NCI-H1694 treated with DMSO at 0.1 percent for 48 hours (cell line): ENCODE measurements at regions not wholly inside any gene's neighbourhood (a gene's known extent, or its start where the extent isn't known, plus 50 kb on each side); places are given as distances from the start of the nearest gene placed in this dataset.

Source experiments
- DNase-seq: peaks from one replicate; lab custom pipeline; 2025; lab: John Stamatoyannopoulos, UW

- DNase-seq, result no peak
Observed at GRCh38 chr20:40738976-40739375, 49.9 kb upstream of the MAFB start.

DNA sequence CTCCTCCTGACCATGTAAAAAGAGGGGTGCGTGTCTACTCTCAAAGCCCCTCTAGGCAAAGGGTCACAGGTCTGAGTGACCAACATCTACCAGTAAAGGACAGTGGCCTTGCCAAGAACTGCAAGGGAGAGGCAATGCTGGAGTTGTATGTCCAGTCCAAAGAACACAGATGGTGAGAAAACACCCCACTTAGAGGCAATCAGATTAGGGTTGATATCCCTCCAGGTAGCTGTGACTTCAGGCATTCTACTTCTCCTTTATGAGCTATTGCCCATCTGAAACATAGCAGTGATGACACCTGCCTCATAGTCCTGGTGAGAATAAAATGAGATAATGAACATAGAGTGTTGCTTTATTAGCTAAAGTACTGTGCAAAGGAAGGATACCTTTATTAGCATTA, 50.8 kb upstream of the MAFB start:
- no peak for DNase-seq

- DNase-seq, result peak; percentile 49
Observed at GRCh38 chr20:40741507-40742106, 52.6 kb upstream of the MAFB start.

DNA sequence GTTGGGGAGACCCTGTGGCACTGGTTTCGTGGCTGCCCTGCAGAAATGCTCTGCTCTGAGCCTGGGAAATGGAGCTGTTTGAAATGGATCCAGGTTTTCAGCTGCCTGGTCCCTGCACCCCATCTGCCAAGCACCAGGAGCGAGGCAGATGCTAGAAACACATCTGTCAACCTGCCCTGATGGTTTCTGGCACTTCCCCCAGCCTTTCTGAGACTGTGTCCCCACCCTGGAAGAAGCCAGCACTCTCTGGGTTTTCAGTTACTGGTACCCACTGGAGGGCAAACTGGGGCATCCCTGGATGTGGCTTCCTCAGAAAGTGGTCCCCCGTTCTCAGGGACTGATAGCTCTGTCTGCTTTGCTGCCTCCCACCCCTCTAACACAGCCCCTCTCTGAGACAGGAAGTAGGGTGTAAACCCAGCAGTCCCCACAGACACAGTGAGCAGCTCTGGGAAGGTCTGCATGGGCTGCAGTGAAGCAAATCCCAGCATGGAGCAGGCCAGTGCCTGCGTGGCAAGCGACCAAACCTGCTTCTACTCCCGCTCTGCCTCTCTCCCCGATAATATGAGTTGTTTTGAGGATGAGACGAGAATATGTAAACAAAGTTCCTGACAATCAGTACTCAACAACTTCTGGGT, 54.2 kb upstream of the MAFB start:
- peak; percentile 63 for DNase-seq

DNA sequence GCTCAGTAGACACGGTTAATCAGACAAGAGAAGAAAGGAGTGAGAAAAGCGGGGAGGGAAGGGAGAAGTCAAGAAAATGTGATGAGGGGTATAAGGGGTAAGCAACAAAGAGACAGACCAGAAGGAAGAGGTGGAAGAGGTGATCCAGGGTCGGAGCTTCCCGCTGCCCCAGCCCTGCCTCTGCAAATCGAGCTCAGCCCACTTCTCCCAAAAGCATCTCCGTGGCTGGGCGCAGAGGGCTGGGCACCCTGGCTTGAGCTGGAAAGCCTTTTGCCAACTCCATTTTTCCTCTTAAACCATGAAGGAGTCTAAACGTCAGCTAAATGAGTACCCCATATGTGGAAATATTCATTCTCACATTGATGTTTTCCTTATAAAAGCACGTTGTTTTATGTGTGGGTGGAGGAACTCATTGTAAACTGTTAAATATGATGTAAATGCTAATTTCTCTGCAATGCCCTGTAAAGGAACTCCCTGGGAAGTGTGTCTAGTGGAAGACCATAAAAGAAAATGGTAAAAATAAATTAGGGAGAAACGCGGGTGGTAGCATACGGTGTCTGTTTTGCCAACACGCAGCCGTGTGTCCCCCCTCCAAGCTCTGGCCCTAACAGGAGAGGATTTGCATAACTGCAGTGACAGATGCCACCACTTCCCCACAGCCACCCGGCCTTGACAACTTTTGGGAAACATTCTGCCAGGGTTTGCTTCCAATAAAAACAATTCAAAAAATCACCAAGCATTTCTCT, 55.2 kb upstream of the MAFB start:
- peak; percentile 39 for DNase-seq

DNA sequence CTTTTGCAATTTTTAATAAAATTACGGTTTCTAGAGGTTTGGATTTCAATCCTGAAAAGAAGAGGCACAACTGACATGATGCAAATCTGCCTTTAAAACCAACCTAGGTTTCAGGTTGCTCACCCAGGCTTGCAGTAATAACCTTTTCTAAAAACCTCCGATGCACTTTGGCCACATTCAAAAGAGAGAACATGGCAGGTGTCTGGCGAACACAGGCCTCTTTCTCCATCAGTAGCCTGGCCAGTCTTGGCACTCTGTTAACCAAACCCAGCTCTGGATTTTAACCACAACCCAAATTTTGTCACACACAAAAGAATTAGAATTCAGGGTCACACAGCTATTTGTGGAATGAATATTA, 55.8 kb upstream of the MAFB start:
- DNase-seq, result no peak

- DNase-seq, result no peak
Observed at GRCh38 chr20:40746251-40746650, 57.2 kb upstream of the MAFB start.

- DNase-seq, result no peak
Observed at GRCh38 chr20:40748182-40748581, 59.1 kb upstream of the MAFB start.

DNA sequence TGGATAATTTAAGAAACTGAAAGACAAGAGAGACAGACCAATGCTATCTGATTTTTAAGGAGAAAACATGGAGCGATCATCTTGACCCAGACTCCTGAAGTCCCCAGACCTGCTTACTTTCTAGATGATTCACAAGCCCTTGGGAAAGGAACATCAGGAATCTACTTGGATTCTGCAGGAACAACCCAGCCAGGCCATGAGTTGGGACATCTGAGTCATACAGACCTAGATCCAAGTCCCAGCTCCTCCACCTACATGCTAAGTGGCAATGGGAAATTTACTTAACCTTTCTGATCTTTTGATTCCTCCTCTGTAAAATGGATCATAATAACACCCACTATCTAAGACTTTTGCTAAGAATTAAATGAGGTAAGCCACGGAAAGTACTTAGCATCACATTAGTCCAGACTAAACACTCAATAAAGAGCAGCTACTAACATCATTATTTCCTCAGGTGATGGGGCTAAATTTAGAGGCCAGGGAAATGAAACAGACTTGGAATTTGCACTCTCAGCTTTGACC, 61.0 kb upstream of the MAFB start:
- no peak for DNase-seq

- no peak for DNase-seq
Observed at GRCh38 chr20:40750541-40751035, 61.6 kb upstream of the MAFB start.

DNA sequence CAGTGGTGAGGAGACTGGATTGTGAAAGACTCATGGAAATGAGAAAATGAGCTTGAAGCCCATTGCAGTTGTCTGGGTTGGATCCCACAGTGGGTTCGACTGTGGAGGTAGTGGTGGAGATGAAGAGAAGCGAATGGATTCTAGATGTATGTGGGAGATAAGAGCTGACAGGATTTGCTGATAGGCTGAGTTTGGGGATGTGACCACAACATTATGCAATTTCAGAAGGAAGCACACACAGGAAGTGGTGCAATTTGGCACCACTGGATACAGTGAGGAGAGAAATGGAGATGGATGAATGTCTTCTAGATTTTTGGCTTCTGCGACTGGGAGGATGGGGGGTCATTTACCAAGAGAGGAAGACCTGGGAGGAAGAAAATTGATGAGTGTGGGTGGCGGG, 64.4 kb upstream of the MAFB start:
- DNase-seq, result no peak

GRCh38 chr20:40754339-40754943, 65.4 kb upstream of the MAFB start:
- peak; percentile 13 for DNase-seq

- no peak for DNase-seq
Observed at GRCh38 chr20:40757087-40757486, 68.1 kb upstream of the MAFB start.

DNA sequence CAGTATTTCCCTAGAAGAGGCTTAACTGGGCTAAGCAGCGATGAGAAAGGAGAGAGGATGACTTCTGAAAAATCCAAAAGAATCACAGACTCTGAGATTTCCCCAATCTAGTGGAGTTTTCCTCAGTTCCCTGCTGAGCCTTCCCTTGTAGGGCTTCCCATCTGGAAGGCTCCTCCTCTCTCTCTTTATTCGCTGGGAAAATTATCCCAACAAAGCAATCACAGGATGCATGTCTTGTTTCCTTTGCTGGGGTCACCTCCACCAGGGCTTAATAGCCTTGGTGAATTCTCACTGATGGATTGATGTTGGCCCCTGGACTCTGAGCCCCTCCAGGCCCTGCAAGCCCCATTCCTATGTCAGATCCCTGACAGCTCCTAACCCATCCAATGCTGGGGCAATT, 69.8 kb upstream of the MAFB start:
- no peak for DNase-seq

DNA sequence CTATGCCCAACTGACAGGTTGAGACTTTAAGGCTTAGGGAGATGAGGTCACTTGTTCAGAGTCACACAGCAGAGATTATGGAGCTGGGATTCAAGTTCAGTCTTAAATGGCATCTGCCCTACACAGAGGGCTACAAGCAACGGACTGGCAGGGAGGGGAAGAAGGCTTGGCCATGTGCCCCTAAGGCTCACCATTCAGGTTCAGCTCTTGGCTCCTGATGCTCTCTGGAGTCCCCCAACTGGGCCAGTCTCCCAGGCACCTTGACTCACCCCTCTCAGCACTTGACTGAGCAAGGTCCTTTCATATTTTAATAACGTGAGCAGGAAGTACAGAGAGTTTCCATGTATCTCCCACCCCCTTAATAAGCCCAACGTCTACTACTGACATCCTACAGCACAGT, 71.4 kb upstream of the MAFB start:
- no peak for DNase-seq

GRCh38 chr20:40763646-40764295, 74.7 kb upstream of the MAFB start:
- DNase-seq, result no peak

DNA sequence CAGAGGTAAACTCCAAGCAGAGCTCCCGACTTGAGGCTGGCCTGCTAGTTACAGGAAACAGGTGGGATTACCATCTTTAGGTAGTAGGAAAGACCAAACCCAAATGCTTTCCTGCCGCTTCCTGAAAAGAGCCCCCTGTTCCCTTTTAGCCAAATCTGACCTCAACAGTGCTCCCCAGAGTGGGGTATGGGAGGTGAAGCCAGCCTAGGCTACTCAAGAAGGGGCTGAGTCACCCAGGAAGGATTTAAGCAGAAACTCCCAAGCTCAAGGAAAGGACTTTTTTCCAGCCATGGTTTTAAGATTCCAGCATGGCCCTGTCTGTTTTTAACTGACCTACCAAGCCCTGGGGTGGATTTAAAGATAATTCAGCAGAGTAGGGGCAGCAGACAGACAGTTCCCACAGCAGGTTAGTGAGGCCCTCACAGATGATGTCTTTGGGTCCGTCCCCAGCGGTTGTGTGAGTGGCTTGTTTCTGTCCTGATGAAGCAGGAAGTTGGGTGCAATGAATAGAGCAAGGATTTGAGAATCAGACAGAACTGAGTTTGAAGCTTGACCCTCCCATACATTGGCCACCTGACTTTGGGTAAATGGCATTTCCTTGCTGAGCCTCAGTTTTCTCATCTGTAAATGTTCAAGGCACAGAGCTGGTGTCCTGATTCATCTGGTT, 76.9 kb upstream of the MAFB start:
- DNase-seq, result no peak

GRCh38 chr20:40766790-40767614, 78.0 kb upstream of the MAFB start:
- no peak for DNase-seq

GRCh38 chr20:40767615-40767924, 78.5 kb upstream of the MAFB start:
- DNase-seq, result no peak

DNA sequence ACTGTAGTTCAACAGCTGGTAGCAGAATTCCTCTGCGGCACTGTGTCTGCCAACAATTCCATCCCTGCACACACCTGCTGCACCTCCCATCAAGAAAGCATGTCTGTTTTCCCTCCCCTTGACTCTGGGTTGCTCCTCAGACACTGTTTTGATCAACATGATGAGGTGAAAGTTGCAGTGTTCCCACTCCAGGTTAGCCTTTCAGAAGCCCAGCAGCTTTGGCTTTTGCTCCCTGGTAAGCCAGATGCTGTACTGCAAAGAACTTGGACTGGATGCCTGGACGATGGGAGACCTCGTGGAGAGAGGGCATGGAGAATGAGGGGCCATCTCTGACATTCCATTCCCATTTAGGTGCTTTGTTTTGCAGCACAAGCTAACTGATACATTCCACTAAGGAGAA, 79.1 kb upstream of the MAFB start:
- no peak for DNase-seq

GRCh38 chr20:40769677-40770285, 80.7 kb upstream of the MAFB start:
- DNase-seq, result no peak
